GM23338 (cell line): ENCODE measurements at regions not wholly inside any gene's neighbourhood (a gene's known extent, or its start where the extent isn't known, plus 50 kb on each side); places are given as distances from the start of the nearest gene placed in this dataset.

Experiments
- ATAC-seq: fragments of 200-7000 bp; cut with Tn5 transposase; 3 replicates; pipeline ENCODE4 v1.9.1; 2020
- DNase-seq: peaks from one replicate; pipeline ENCODE4 v3.0.0-alpha.2; 2015; ENCODE audit warnings: low spot score
- H2AFZ ChIP-seq: fragments of 200-600 bp; sonication (generic); 2 replicates; pipeline ENCODE4 v1.8.0; 2016; ENCODE audit warnings: antibody characterized with exemption, mild to moderate bottlenecking, moderate library complexity
- H3F3A ChIP-seq: fragments of 200-600 bp; sonication (generic); replicated peaks from 2 replicates; pipeline ENCODE4 v1.8.0; 2017; ENCODE audit warnings: antibody characterized with exemption, mixed run types, low read depth
- H3K27ac ChIP-seq: fragments of 200-600 bp; sonication (generic); 2 replicates; pipeline ENCODE4 v1.6.1; 2016; ENCODE audit warnings: low read depth
- H3K27me3 ChIP-seq: fragments of 200-600 bp; sonication (generic); 2 replicates; pipeline ENCODE4 v1.8.0; 2016; ENCODE audit warnings: mild to moderate bottlenecking, mixed run types, moderate library complexity; ENCODE audit not compliant: insufficient read depth
- H3K36me3 ChIP-seq: fragments of 200-600 bp; sonication (generic); 2 replicates; pipeline ENCODE4 v1.8.0; 2016; ENCODE audit warnings: mild to moderate bottlenecking; ENCODE audit not compliant: insufficient read depth
- H3K4me1 ChIP-seq: fragments of 200-600 bp; sonication (generic); 2 replicates; pipeline ENCODE4 v1.8.0; 2016; ENCODE audit warnings: mild to moderate bottlenecking, moderate library complexity; ENCODE audit not compliant: insufficient read depth
- H3K4me2 ChIP-seq: fragments of 200-600 bp; sonication (generic); 2 replicates; pipeline ENCODE4 v1.7.1; 2017; ENCODE audit warnings: mixed run types
- H3K4me3 ChIP-seq: fragments of 200-600 bp; sonication (generic); 2 replicates; pipeline ENCODE4 v1.6.1; 2016; ENCODE audit warnings: mixed run types
- H3K79me2 ChIP-seq: fragments of 200-600 bp; sonication (generic); replicated peaks from 2 replicates; pipeline ENCODE4 v1.8.0; 2017; ENCODE audit warnings: mild to moderate bottlenecking; ENCODE audit not compliant: insufficient read depth
- H3K9me2 ChIP-seq: fragments of 200-600 bp; sonication (generic); 2 replicates; pipeline ENCODE4 v1.8.0; 2017; ENCODE audit not compliant: insufficient read depth
- H4K20me1 ChIP-seq: fragments of 200-600 bp; sonication (generic); replicated peaks from 2 replicates; pipeline ENCODE4 v1.8.0; 2017; ENCODE audit warnings: mild to moderate bottlenecking; ENCODE audit not compliant: insufficient read depth
- H3K27ac Mint-ChIP-seq: 2 replicates; pipeline ENCODE4 v1.8.0; 2020; ENCODE audit warnings: inconsistent platforms, mild to moderate bottlenecking, moderate library complexity, mixed read lengths
- H3K27me3 Mint-ChIP-seq: 3 replicates; pipeline ENCODE4 v1.8.0; 2022; ENCODE audit warnings: low read depth, mild to moderate bottlenecking, moderate library complexity, mixed read lengths, inconsistent platforms; ENCODE audit not compliant: insufficient read depth, poor library complexity
- H3K36me3 Mint-ChIP-seq: 3 replicates; pipeline ENCODE4 v1.8.0; 2021; ENCODE audit warnings: low read depth, mild to moderate bottlenecking, inconsistent platforms, moderate library complexity, mixed read lengths
- H3K4me1 Mint-ChIP-seq: 3 replicates; pipeline ENCODE4 v1.8.0; 2020; ENCODE audit warnings: mild to moderate bottlenecking, inconsistent platforms, mixed read lengths
- H3K4me3 Mint-ChIP-seq: 3 replicates; pipeline ENCODE4 v1.8.0; 2021; ENCODE audit warnings: moderate library complexity, mild to moderate bottlenecking, inconsistent platforms, mixed read lengths
- H3K9me3 Mint-ChIP-seq: 3 replicates; pipeline ENCODE4 v1.8.0; 2020; ENCODE audit warnings: moderate library complexity, mild to moderate bottlenecking, inconsistent platforms, mixed read lengths
- CTCF ChIP-seq, 2 experiments: fragments of 200-600 bp in 1 of 2; sonication (generic) in 1 of 2; conservative IDR thresholded peaks; 2 replicates each; pipeline versions ENCODE4 v1.5.1 to v1.6.1; 2016 to 2017; ENCODE audit warnings: antibody characterized with exemption in 2 of 2, low read depth in 2 of 2, mild to moderate bottlenecking in 2 of 2, moderate library complexity in 1 of 2
- EZH2phosphoT487 ChIP-seq: fragments of 200-600 bp; sonication (generic); IDR thresholded peaks from one replicate; pipeline ENCODE4 v1.8.1; 2018; ENCODE audit warnings: antibody characterized with exemption; ENCODE audit not compliant: unreplicated experiment
- JUNB ChIP-seq: IDR thresholded peaks from one replicate; pipeline ENCODE4 v1.6.1; 2016; ENCODE audit warnings: antibody characterized with exemption; ENCODE audit not compliant: unreplicated experiment
- REST ChIP-seq: IDR thresholded peaks from one replicate; pipeline ENCODE4 v1.6.1; 2018; ENCODE audit warnings: antibody characterized with exemption; ENCODE audit not compliant: unreplicated experiment
- ZNF462 ChIP-seq: fragments of 250-450 bp; sonication (Bioruptor Pico); IDR thresholded peaks from 2 replicates; pipeline ENCODE4 v1.5.0; 2020; ENCODE audit warnings: mild to moderate bottlenecking, moderate library complexity

- no peak for TF ChIP-seq EZH2phosphoT487
- no peak for TF ChIP-seq ZNF462 (CRISPR knock-in tag)
- no peak for TF ChIP-seq JUNB
Measured at GRCh38 chr4:128483816-128484215, 196.2 kb upstream of the PGRMC2 start (continued).

DNA sequence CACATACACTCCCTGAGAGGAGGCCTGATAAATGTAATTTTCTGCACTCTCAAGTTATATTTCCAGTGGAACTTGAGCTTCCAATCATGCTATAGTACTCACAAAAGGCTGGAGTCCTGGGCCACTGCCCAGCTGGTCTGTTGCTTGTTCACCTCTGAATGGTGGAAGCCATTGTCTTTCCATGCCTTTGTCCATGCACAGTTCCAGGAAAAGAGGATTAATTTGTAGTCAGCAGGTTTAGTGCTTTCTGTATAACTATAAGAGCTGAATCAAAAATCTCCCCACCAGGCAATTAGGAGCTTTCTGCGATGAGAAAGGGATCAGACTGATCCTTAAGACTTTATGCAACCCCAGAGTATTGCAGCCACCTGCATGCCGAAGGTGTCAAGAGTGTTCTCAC, 195.4 kb upstream of the PGRMC2 start:
- Mint-ChIP-seq H3K9me3 (peaks cover 4% of the 10 kb centered on the region; the same call in 2 of the 3 replicates), H3K27ac (no peak overlapping the region), H3K27me3 (no peaks in the 10 kb centered on the region), H3K4me3 (no peak overlapping the region), H3K36me3 (no peaks in the 10 kb centered on the region), H3K4me1 (no peaks in the 10 kb centered on the region)
- Histone ChIP-seq H3K4me1 (no peaks in the 10 kb centered on the region), H3K27ac (no peak overlapping the region), H4K20me1 (no peaks in the 10 kb centered on the region), H3K36me3 (no peaks in the 10 kb centered on the region), H2AFZ (no peak overlapping the region), H3K79me2 (no peaks in the 10 kb centered on the region), H3K4me2 (no peak overlapping the region), H3K4me3 (no peak overlapping the region), H3K9me2 (peaks cover 9% of the 10 kb centered on the region), H3F3A (no peaks in the 10 kb centered on the region), H3K27me3 (no peaks in the 10 kb centered on the region)
- DNase-seq (no peak), ATAC-seq (no peak)
- TF ChIP-seq REST (no peak), CTCF (conservative IDR thresholded peaks at IDR 0.05; ENCODE audit: low read depth in 2 of 2) (no peak), JUNB (no peak)
